ENCODE measurements at regions not wholly inside any gene's neighbourhood (a gene's known extent, or its start where the extent isn't known, plus 50 kb on each side); places are given as distances from the start of the nearest gene placed in this dataset.
A peak's percentile ranks its signal among the peaks of the same experiment; 100 is the strongest.

GRCh38 chr3:70885636-70886035 is 573.2 kb upstream of the MDFIC2 start:
- peaks cover 2% of the 10 kb centered on the region for H3K27me3 Mint-ChIP-seq (ENCODE audit: insufficient read depth, unreplicated experiment)
- Histone ChIP-seq H3K9me3 (no peaks in the 10 kb centered on the region), H3K4me3 (ENCODE audit: low read depth, low read length) (no peak overlapping the region), H3K4me1 (no peaks in the 10 kb centered on the region), H3K27me3 (replicated peaks; ENCODE audit: control insufficient read depth, insufficient read depth, low read length) (no peaks in the 10 kb centered on the region), H3K36me3 (ENCODE audit: control insufficient read depth, insufficient read depth, low read length) (no peaks in the 10 kb centered on the region)
- H3K36me3 Mint-ChIP-seq (ENCODE audit: insufficient read depth, unreplicated experiment): no peaks in the 10 kb centered on the region
- H3K27ac Mint-ChIP-seq (ENCODE audit: unreplicated experiment): no peak overlapping the region
- no peak for TF ChIP-seq CTCF (IDR thresholded peaks at IDR 0.05; ENCODE audit: insufficient read depth in 1 of 2, low read depth in 1 of 2, low read length in 1 of 2, severe bottlenecking in 1 of 2, unreplicated experiment in 1 of 2)
- BruUV-seq (replicated peaks): no TSS peak
- DNase-seq: peak in 1 of 2 experiments; percentile 35
- no peaks in the 10 kb centered on the region for H3K4me1 Mint-ChIP-seq (ENCODE audit: low read depth, unreplicated experiment)
- no peak overlapping the region for H3K4me3 Mint-ChIP-seq (ENCODE audit: unreplicated experiment)
- no peaks in the 10 kb centered on the region for H3K9me3 Mint-ChIP-seq (ENCODE audit: unreplicated experiment)
- ChIA-PET POLR2A (no interaction called here), CTCF (no interaction called here)
- intact Hi-C loops (cut with micrococcal nuclease; ENCODE audit: unreplicated experiment): no loop called here

GRCh38 chr3:70882104-70882503 is 569.7 kb upstream of the MDFIC2 start:
- DNase-seq: no peak
- no peaks in the 10 kb centered on the region for H3K36me3 Mint-ChIP-seq (ENCODE audit: insufficient read depth, unreplicated experiment)
- peaks cover 2% of the 10 kb centered on the region for H3K27me3 Mint-ChIP-seq (ENCODE audit: insufficient read depth, unreplicated experiment)
- H3K4me3 Mint-ChIP-seq (ENCODE audit: unreplicated experiment): no peak overlapping the region
- H3K4me1 Mint-ChIP-seq (ENCODE audit: low read depth, unreplicated experiment): no peaks in the 10 kb centered on the region
- intact Hi-C loops (cut with micrococcal nuclease; ENCODE audit: unreplicated experiment): no loop called here
- no peaks in the 10 kb centered on the region for H3K9me3 ChIP-seq
- no peak for TF ChIP-seq CTCF (IDR thresholded peaks at IDR 0.05; ENCODE audit: insufficient read depth in 1 of 2, low read depth in 1 of 2, low read length in 1 of 2, severe bottlenecking in 1 of 2, unreplicated experiment in 1 of 2)
- no peak overlapping the region for H3K4me3 ChIP-seq (ENCODE audit: low read depth, low read length)
- no peak overlapping the region for H3K27ac Mint-ChIP-seq (ENCODE audit: unreplicated experiment)
- CTCF ChIA-PET: no interaction called here
- no TSS peak for BruUV-seq (replicated peaks)
- POLR2A ChIA-PET: no interaction called here
- H3K4me1 ChIP-seq: no peaks in the 10 kb centered on the region
- no peaks in the 10 kb centered on the region for H3K36me3 ChIP-seq (ENCODE audit: control insufficient read depth, insufficient read depth, low read length)
- H3K27me3 ChIP-seq (replicated peaks; ENCODE audit: control insufficient read depth, insufficient read depth, low read length): no peaks in the 10 kb centered on the region; the same call in 1 of the 2 replicates
- no peaks in the 10 kb centered on the region for H3K9me3 Mint-ChIP-seq (ENCODE audit: unreplicated experiment)

- BruUV-seq (replicated peaks): no TSS peak
- Histone ChIP-seq H3K4me3 (ENCODE audit: low read depth, low read length) (no peak overlapping the region), H3K4me1 (no peaks in the 10 kb centered on the region), H3K36me3 (ENCODE audit: control insufficient read depth, insufficient read depth, low read length) (no peaks in the 10 kb centered on the region), H3K9me3 (no peaks in the 10 kb centered on the region), H3K27me3 (replicated peaks; ENCODE audit: control insufficient read depth, insufficient read depth, low read length) (no peaks in the 10 kb centered on the region; the same call in 1 of the 2 replicates)
- intact Hi-C loops (cut with micrococcal nuclease; ENCODE audit: unreplicated experiment): no loop called here
- no peak for TF ChIP-seq CTCF (IDR thresholded peaks at IDR 0.05; ENCODE audit: insufficient read depth in 1 of 2, low read depth in 1 of 2, low read length in 1 of 2, severe bottlenecking in 1 of 2, unreplicated experiment in 1 of 2)
- no peak for DNase-seq
- Mint-ChIP-seq H3K36me3 (ENCODE audit: insufficient read depth, unreplicated experiment) (no peaks in the 10 kb centered on the region), H3K4me1 (ENCODE audit: low read depth, unreplicated experiment) (no peaks in the 10 kb centered on the region), H3K27ac (ENCODE audit: unreplicated experiment) (no peak overlapping the region), H3K4me3 (ENCODE audit: unreplicated experiment) (no peak overlapping the region), H3K27me3 (ENCODE audit: insufficient read depth, unreplicated experiment) (peaks cover 2% of the 10 kb centered on the region), H3K9me3 (ENCODE audit: unreplicated experiment) (no peaks in the 10 kb centered on the region)
- ChIA-PET POLR2A (no interaction called here), CTCF (no interaction called here)
Measured at GRCh38 chr3:70880421-70880820, 568.0 kb upstream of the MDFIC2 start.

Measured in Caco-2 (cell line).